ENCODE measurements at regions not wholly inside any gene's neighbourhood (a gene's known extent, or its start where the extent isn't known, plus 50 kb on each side); places are given as distances from the start of the nearest gene placed in this dataset.

GRCh38 chrX:858542-859078, 228.0 kb downstream of the SHOX start:
- H3K4me1 ChIP-seq (ENCODE audit: insufficient read depth) = no peaks in the 10 kb centered on the region
- TF ChIP-seq ZNF462 (CRISPR knock-in tag; IDR thresholded peaks at IDR 0.05) (no peak), STAT1 (IDR thresholded peaks at IDR 0.05; ENCODE audit: unreplicated experiment) (no peak), ZNF331 (CRISPR knock-in tag; IDR thresholded peaks at IDR 0.05; ENCODE audit: low read depth) (no peak), ETS1 (IDR thresholded peaks at IDR 0.05) (no peak), REST (IDR thresholded peaks at IDR 0.05; ENCODE audit: unreplicated experiment) (no peak), CREB1 (CRISPR knock-in tag; IDR thresholded peaks at IDR 0.05; ENCODE audit: low read depth) (no peak), CTCF (conservative IDR thresholded peaks at IDR 0.05; ENCODE audit: low read depth in 2 of 2) (no peak), EZH2phosphoT487 (IDR thresholded peaks at IDR 0.05; ENCODE audit: unreplicated experiment) (no peak)
- no peak overlapping the region for H3K4me3 Mint-ChIP-seq
- no peak for ATAC-seq
- H3K9me3 Mint-ChIP-seq = peaks cover 87% of the 10 kb centered on the region
- H3K4me3 ChIP-seq = no peak overlapping the region
- no peak overlapping the region for H3K27ac ChIP-seq (ENCODE audit: low read depth)
- peak overlapping the region; percentile 74; the same call in 1 of the 2 replicates for H2AFZ ChIP-seq
- H3K36me3 ChIP-seq (ENCODE audit: insufficient read depth) = no peaks in the 10 kb centered on the region
- H3K27me3 Mint-ChIP-seq (ENCODE audit: insufficient read depth, low read depth, poor library complexity) = peaks cover 8% of the 10 kb centered on the region
- no peaks in the 10 kb centered on the region for H4K20me1 ChIP-seq (replicated peaks; ENCODE audit: insufficient read depth)
- H3K9me2 ChIP-seq (ENCODE audit: insufficient read depth) = no peaks in the 10 kb centered on the region
- no peaks in the 10 kb centered on the region for H3K79me2 ChIP-seq (replicated peaks; ENCODE audit: insufficient read depth)
- no peaks in the 10 kb centered on the region for H3K4me1 Mint-ChIP-seq
- no peaks in the 10 kb centered on the region for H3K27me3 ChIP-seq (ENCODE audit: insufficient read depth)
- no peak overlapping the region for H3K27ac Mint-ChIP-seq
- no peaks in the 10 kb centered on the region for H3F3A ChIP-seq (replicated peaks; ENCODE audit: low read depth)
- H3K36me3 Mint-ChIP-seq (ENCODE audit: low read depth) = peaks cover 40% of the 10 kb centered on the region
- DNase-seq (ENCODE audit: low spot score) = no peak
- no peak overlapping the region for H3K4me2 ChIP-seq

Data from GM23338 (cell line).